ENCODE measurements at regions not wholly inside any gene's neighbourhood (a gene's known extent, or its start where the extent isn't known, plus 50 kb on each side); places are given as distances from the start of the nearest gene placed in this dataset.

DNA sequence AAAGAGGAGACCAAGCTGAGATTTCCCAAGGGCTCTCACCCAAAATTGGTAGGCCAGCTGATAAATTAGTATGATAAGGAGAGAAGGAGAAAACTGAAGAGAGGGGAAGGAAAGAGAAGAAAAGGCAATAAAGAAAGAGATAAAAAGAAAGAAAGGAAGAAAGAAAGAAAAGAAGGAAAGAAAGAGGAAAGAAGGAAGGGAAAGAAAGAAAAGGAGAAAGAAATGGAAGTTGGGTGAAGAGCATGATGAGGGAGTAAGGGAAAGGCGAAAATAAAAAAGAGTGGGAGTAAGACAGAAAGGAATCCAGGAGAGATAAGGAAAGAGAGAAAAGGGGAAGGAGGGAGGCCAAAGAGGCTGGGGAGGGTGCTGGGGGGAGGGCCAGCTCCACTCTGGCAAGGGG, 95.4 kb downstream of the MRM1 start:
- DNase-seq = no peak

DNA sequence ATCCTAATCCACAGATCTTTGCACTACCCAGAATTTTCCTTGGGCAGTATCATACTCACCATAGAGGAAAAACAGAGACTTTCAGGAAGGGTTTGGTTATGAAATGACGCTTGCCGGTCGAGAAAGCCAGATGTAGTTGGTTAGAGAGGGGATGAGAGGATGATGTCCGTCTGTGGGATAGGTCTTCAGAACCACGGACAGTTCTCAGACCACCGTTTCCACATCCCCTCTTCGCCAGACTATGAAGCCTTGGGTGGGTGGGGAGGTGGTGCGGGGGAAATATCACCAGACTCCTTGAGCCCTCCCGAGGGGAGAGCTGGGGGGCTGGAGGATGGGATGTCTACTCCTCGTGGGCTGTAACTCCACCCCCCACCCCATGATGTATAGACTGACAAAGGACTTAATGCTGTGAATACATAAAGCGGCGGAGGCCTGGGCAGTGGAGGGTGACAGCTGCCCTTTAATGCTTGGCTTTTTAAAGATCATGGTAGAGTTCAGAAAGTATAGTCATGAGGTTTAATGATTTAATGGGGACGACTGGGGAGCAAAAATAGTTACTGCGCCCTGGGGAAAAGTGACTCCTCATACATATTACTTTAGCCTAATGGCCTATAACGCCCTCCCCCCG, 96.6 kb downstream of the MRM1 start:
- no peak for DNase-seq

DNA sequence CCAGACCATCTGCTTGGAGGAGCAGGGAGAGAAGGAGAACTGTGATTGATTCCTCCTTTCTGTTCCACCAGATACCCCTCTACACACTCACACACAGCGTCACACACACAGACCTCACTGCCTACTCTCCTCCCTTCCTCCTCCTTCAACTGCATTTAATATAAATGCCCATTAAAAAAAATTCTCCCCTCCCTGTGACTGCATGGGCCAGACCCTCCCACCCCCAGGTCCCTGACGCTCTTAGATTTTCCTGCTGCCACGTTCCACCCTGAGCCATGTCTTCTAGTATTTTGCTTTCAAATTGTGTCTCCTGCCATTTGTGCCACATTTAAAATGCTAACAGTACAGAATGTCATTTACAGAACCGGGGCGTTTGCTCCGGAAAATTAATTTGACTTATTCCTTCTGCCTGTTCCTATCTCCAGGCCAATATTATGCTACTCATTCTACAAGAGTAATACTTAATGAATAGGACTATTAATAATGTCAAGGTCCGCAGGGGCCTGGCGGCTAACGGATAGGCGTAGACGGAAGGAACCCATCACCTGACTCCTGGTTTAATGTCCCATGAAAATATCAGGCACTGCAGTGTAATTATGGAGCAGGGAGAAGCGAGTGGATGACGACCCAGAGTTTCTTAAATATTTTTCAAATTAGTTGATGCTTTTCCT, 100.2 kb downstream of the MRM1 start:
- no peak for DNase-seq

DNA sequence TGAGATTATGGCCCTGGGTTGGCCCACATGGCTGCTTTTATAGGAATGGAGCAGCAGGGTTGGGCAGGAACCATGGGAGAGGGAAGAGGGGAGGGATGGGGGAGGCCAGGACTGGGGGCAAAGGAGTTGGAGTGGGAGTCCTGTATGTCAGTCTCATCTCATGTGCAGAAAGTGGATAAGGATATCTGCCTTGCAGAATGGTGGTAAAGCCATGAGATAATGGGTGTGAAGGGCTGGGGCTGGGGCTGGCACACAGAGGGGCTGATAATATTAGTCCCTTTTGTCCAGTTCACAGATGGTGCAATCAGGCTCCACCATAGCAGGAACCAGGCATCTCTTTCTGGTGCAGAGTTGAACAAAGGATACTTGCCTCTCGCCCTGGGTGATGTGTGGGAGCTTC, 101.3 kb downstream of the MRM1 start:
- no peak for DNase-seq

DNA sequence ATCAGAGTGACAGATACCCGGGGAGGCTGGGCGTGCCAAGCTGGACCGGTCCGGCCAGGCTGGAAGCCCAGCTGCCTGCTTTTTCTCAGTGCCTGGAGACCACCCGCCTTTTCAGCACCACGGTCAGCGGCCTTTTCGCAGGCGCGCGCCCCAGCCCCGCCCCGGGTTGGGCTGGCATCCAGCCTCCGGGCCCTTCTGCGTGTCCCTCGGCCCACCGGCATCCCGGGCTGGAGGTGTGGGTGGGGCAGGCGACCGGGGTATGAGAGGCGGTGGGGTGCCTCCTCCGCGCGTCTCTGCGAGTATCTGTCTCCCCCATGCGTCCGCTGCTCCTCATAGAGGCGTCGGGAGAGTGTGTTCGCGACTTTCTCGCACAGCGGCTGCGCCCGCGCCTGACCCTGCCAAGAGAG, 102.5 kb downstream of the MRM1 start:
- peak; percentile 19 for DNase-seq

DNA sequence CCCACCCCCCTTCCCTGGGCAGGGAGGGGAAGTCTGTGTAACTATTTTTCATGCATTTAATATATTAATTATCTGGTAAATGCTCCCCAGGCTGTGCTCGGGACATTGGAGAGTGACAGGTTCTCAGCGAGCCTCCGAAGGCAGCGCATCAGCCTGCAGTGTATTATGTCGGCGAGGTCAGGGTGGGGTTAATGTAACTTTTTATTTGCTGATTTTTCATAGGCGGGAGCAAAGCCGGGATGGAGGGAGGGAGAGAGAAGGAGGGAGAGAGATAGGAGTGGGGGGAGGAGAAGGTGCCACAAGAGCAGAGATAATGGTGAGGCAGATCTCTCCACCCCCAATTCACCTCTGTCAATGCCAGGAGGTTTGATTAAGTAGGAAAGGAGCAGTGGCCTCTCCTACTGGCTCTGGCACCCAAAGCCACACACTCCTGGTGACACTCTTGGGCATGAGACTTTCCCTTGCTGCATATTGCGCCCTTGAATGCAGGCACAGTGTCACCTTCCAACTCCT, 104.0 kb downstream of the MRM1 start:
- DNase-seq = no peak

DNA sequence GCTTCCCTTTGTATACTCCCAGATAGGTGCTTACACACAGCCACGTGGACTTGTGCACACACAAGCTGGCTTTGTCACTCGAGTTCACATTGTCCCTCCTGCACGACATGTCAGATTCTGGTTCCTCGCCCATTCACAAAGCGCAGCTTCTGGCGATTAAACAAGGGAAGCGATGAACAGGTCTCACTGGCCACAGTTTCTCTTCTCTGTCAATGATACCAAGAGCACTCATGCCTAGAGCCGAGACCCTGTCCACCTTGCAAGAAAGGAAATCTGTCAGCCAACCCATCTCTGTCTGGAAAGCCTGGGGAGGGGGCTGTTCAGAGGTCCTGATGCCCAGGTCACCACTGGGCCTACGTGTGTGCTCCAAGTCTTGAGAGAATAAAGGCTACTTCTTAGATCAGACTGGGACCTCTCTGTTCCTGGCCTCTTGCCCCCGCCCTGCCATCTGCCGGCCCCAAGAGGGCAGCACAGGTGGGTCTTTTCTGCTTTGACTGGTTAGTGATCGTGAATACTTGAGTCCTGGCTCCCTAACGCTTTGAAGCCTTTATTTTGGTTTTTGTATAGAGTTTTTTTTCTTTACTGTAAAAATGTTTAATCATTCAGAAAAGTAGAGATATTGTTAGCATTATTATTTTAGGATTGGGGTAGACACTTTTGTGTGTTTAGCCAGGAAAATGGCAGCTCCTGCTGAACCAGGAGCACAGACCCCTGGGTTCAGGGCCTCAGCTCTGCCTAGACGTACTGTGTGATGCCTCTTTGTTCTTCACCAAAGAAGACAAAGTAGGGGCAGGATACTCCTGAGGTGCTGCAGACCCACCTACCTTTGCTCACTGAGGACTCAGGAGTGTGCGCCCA, 104.7 kb downstream of the MRM1 start:
- peak; percentile 58 for DNase-seq

DNA sequence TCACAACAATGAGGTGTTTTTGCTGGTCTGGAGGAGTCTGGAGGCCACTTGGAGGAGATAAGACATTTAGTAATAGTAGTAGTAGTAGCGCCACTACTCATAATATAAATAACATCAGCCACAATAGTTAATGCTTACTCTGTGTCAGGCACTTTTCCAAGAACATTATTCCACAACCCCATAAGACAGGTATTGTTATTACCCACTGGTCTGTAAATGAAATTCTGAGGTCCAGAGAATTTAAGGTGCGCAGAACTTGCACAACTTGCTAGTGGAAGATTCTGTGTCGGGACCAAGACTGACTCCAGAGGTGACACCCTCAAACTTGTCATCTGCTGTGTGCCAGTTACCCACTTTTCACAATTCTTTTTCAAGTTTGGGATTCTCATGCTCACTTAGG, 106.5 kb downstream of the MRM1 start:
- no peak for DNase-seq

DNA sequence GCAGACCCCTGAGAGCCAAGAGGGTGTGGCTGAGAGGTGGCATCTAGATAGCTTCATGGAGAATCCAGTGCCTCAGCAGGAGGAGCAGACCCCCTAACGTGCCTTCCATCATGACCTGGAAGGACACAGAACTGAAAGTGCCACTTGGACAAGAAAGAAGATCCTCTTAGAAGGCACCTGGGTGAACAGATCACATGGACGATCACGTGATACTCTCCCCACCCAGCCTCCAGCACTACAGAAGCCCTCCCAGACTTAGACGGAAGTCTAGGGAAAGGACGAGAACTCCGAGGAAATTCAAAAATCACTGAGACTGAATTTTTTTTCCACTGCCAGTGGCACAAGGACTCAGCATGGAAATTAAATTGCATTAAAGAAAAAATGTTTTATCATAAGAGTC, 113.4 kb downstream of the MRM1 start:
- DNase-seq = no peak

DNA sequence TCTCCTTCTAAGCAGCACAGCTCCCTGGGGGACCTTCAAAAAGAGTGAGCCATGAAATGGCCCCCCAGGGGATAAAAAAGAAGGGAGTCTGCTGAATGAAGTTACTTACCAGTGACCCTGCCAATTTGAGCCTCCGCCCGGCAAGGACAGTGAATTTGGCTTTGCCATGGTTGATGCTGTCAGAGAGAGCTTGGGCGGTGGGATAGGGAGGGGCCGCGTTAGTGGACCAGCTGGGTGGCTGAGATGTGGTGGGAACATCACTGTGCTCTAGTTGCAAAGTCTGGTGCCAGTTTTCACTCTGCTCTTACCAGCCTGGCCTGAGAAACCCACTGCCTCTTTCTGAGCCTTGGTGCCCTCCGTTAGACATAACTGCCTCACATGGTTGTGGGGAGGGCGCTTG, 114.6 kb downstream of the MRM1 start:
- no peak for DNase-seq

DNA sequence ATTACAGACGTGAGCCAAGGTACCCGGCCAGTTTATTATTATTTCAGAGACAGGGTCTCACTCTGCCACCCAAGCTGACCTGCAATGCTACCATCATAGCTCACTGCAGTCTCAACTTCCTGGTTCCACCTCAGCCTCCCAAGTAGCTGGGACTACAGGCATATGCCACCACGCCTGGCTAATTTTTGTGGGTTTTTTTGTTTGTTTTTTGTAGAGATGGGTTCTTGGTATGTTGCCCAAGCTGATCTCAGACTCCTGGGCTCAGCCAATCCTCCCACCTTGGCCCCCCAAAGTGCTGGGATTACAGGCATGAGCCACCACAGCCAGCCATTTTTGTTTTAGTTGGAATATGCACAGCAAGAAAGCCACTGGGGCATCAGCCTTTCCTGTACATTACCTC, 115.7 kb downstream of the MRM1 start:
- DNase-seq = no peak

DNA sequence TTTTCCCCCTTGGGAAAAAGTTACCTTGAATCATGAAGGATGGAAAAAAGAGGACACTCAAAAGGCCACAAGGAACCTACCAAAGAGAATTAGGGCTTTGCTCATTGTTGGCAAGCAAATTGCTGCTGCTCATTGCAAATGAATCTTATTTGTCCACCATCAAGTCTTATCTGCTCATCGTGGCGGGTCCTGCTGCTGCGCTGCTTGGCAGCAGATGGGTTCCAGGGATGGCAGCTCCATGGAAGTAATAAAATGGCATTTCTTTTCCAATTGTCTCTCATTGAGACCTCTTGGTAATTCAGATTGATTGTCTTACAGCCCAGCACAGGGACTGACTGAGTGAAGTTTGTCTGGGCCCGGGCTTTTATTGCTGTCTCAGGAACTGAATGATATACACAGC, 118.7 kb downstream of the MRM1 start:
- DNase-seq = no peak

DNA sequence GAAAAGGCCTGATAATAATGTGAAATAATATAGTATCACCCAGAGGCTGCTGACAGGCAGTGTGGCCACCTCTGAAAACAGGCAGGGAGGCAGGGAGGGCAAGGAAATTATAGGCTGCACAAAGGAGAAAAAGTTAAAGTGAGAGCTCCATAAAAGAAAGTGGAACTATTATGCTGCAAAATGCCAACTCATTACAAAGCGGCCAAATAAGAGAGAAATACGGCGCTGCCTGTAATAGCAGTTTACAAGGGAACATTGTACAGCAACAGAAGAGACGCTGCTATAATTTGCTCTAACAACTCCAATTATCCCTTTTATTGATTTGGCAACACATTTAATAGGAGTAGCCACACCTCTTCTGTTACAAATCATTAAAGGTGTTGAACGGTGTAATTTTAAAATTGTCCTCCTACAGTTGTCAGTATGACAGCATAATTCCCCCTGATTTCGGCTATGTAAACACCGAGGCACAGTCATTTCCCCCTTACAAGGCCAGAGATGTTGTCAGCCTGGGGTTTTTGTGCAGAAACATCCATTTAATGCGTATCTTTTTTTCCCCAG, 120.3 kb downstream of the MRM1 start:
- DNase-seq = no peak

DNA sequence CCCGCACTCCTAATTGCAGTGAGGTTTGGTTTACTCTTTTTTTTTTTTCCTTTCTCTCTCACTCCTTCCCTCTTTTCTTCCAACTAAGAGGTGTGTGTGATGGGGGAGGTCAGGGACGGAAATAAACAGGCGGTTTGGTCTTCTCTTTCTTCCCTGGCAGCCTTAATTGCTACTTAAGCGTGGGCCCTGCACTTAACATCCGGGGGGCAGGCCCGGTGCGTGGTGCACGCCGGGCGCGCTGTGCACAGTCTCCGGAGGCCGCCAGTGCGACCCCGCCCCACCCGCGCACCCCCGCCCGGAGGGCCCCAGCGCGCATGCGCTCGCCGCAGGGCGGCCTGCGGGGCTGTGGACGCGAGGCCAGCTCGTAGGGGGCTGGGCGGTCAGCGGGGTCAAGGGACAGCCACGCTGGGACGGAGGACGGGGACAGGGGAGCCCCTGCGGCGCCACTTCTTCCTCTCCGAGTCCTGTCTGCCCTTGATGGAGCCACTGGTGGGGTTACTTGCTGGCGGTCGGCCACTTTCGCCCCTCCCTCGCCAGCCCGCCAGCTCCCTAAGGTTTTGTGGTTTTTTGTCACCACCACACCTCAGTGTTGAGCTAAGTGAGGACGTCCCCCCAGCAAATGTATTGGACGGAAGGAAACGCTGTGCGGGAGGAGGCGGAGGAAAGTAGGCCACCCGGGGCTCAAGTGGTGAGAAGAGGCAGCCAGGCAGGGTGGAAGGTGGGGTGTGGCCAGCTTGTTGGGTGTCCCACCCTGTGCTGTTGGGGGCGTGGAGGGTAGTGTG, 120.9 kb downstream of the MRM1 start:
- DNase-seq = peak; percentile 78

DNA sequence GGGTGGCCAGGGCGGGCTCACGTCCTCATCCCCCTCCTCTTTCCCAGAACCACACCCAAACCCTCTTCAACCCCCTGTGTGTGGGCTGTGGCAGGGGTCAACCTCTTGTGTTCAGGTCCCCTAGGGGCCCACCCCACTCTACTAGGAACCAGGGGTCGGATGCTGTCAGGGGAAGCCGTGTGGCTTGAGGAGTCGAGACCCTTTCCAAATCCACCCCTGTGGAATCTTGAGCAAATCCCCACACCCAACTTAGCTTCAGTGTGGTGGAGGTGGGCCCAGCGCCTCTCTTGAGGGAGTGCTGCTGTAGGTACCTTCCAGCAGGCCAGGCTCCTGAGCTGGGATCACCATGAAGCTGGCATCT, 121.5 kb downstream of the MRM1 start:
- DNase-seq = no peak

DNA sequence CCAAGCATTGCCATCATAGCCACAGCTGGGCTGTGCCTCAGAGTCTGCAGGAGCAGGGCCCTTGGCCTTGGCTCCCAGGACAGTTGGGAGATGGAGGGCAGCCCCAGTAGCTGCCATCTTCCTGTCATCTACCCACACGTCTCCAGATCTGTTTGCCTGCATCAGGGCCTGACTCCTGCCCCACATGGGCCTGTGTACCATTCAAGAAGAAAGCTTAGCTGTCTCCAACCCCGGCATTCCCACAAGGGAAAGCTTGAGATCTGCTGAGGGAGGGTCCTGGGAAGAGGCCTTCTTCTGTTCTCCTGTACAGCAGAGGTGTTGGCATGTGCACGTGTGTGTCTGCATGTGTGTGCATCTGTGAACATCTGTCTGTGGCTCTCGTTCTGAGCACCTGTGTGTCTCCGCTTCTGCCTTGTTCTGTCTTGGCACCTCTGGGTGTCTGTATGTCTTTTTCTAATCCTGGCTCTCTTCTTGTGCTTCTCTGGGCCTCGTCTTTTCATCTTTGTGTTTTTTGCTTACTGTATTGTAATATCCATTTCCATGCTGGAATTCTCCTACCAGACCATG, 122.2 kb downstream of the MRM1 start:
- no peak for DNase-seq

DNA sequence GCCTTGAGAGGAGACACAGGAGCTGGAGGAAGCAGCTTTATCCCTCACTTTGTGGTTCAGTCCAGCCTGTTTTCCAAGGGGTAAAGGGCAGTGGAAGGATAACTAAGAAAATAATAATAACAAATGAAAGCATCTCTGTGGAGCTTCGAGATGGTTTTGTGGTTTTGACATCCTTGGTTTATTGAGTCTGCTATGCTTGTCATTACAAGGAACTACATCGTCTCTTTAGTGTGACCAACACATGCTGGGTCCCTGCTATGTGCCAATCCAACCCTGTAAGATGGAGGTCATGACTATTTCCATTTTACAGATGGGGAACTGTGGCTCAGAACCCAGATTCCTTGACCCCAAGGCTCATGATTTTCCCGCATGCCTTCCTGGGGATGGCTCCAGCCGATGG, 124.8 kb downstream of the MRM1 start:
- DNase-seq = no peak

DNA sequence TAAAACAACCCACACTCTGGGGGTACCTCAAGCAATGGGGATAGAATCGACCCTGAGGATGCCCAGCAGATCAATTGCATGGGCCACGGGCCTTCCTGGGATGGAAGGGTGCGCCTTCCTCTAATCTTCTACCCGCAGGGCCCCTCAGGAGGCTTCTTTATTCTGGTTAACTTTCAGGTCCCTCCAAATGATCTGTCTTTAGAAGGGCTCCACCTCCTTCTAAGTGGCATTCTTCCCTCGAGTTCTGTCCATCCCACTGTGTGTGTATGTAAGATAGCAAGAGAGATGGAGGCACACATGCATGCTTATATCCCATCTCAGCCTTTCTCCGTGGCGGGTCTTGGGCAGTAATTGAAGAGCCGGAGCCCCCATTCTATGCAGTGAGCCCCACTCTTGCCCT, 125.7 kb downstream of the MRM1 start:
- DNase-seq = no peak

DNA sequence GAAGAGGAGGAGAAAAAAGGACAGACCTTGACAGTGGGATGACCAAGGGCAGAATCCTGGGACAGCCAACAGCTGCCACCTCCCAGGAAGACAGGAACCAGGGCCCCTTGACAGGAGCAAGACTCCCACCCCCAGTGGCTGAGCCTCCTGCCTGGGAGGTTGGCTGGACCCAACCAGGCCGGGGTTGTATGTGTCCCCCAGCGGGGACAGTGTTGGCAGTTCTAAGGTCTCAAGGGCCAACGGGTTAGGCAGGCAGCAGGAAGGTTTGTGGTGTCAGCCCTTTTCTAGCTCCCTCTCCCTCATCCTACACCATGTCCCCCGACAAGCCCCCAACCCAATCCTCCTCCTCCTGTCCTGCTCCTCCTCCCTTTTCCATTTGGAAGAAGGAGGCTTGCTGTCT, 126.2 kb downstream of the MRM1 start:
- DNase-seq = no peak

DNA sequence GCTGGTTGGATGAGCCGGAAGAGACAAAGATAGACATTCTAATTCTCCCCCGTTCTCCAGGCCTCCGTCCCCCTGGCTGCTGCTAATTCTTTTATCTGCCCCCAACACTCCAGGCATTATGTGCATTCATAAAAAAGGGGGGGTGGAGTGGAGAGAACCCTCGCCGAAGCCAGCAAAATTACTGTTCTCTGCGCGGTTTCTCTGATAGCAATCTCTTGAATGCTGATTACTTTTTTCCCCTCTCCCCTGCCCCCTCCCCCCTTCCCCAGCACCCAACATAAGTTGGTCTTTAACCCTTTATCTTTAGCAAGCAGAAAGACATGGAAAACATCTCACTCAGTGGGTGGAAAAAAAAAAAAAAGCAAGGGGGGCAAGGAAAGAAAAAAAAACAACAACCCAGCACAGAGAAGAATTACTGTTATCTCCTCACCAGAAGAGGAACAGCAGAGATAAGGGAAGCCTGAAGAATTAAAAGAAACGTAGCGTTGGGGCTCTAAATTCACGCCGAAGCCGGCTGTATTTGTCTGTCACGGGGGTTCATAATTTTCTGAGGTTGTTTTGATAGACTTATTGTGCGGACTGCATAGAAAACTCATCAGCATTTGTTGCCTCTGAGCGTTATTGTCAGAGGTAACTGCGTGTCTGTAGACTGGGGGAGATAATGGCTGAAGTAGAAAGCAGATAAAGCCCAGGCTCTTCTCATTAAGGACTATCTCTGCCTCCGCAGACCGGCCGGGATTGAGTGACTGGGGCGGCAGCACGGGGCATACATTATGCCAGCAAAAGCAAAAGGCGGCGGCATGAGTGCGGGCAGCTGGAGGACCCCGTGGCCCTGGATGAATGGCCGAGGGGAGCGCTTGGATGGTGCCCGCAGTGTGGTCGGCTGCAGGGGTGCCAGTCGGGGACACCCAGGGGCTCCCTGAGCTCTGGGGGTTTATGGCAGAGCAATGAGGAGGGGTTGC, 126.9 kb downstream of the MRM1 start:
- no peak for DNase-seq

DNA sequence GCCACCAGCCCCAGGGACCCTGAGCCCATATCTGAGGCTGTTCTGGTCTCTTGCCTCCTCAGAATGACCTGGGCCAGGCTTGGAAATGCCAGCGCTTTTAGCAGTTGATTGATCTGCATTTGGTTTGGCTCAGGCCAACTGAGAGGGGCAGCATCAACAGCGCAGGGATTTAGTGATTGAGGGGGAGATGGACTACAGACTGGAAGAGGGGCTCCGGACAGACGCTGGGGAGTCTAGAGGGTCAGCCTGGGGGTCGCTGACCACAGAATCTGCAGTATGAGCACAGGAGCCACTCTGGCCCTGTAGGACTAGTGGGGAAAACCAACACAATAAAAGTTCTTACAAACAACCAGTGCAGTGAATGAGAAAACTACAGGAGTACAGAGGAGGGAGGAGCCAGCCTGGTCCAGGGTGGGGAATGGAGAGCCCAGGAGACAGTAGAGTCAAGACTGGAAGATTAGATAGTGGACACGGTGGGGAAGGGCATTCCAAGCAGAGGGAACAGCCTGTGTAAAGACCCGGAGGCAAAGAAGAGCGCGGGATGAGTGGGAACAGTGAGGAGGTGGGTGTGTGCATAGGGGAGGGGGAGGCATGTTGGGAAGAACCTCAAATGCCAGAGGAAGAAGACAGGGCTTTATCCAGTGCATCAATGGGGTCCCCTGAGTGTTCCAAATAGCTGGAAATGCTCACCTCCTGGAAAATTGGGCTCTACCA, 128.9 kb downstream of the MRM1 start:
- DNase-seq = no peak

Data from CD4-positive, alpha-beta T cell treated with Interleukin-17A for 1 hour (primary cell).